HG02759 (cell line): ENCODE measurements at regions not wholly inside any gene's neighbourhood (a gene's known extent, or its start where the extent isn't known, plus 50 kb on each side); places are given as distances from the start of the nearest gene placed in this dataset.
"Not testable (repeated sequence)": the region's sequence is repeated elsewhere in the genome, so short reads cannot be mapped to it uniquely, and the experiment has no call there.

ENCODE experiments used
- ATAC-seq: cut with Tn5 transposase; IDR thresholded peaks from one replicate; pipeline ENCODE4 v1.9.1; 2021; ENCODE audit warnings: mild to moderate bottlenecking, moderate library complexity; ENCODE audit not compliant: unreplicated experiment

DNA sequence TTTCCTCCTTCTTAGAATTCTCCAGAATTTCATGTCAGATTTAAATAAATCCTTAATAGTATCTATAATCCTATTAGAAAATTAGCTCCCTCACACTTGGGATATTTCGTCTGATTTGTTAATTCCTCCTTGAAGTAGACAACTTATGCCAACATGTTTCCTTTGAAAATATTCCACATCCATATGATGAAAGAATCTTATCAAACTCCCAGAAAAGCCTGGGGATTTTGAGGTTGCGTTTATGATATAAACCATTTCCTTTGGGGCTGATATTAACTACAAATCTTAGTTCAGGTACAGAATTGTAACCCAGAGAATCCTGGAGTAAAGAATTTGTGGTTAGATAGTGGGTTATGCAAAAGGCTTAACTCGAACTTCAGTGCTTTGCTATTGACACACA lies 2373.8 kb upstream of the ACO1 start:
- no peak for ATAC-seq

DNA sequence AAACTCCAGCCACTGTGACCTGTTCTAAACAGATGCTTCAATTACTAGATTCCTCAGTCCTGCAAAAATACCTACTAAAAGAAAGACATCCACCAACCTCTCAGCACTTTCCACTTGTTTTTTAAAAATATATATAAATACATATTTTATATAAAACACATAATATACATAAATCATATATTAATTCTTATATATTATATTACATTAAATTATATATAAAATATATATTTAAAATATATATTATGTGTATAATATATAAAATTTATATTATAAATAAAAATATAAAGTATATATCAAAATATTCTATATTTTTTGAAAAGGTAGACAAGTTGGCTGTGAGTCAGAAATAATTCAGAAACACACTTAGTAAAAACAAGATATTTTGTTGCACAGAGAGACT lies 2371.8 kb upstream of the ACO1 start:
- ATAC-seq, result no peak

DNA sequence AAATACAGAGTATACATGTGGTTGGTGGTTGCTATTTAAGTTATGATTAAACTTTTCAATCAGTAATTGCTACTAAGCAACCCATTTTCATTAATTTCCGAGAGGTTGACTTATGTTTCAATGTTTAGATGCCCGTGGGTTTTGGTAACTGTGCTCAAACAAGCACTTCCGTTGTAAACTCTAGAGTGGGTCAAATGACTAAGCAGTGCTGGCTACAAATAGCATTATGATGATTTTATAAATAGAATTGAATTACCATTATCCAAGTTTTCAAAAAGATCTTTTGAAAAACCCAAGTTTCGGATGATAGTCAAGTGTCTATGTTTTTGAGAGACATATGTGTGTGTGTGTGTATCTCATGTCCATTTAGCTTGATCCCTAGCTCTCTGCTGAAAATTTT lies 2369.4 kb upstream of the ACO1 start:
- ATAC-seq, result no peak

DNA sequence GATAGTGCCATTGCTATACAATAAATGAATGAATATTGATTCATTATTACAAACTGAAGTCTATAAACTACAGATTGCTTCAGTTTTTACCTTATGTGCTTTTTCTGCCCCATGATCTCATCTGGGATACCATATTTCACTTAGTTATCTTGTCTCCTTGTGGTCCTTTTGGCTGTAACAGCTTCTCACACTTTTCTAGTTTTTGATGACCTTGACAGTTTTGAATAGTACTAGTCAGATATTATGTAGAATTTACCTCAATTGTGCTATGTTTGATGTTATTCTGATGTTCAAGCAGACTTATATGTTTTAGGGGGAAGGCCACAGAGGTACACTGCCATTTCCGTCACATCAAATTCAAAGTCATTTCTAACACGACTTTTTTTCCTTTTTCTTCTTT lies 2364.3 kb upstream of the ACO1 start:
- ATAC-seq, result no peak

DNA sequence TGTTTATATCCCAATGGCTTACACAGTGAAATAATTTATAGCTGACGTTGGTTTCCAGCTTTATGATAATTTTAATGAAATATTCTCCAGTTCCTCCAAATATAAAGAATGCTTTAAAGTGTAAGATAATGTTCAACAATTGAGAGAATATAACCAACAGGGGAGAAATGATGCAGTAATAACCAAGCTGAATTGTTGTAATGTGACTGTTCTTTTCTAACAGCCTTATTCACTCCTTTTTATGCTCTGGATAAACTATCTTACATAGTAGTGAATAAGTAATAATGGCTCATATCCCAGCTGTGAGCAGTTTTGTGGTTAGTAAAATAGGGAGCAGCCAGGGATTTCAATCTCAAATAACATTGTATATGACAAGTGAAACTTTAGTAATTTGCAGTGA lies 2348.7 kb upstream of the ACO1 start:
- no peak for ATAC-seq

DNA sequence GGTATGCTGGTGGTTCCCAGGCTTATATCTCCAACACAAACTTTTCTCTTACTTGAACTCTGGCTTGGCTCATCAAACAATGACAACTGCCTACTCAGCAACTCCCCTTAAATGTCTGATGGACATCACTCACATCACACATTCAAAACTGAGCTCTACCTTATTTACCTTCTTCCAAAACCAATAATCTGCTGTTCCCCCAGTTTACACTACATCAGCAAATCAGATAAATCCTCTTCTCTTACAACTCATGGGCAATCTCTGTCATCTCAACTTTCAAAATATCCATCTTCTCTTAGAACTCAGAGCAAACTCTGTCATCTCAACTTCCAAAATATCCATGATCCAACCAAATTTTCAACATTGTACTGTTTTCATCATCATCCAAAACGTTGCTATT lies 2347.9 kb upstream of the ACO1 start:
- ATAC-seq, result no peak

DNA sequence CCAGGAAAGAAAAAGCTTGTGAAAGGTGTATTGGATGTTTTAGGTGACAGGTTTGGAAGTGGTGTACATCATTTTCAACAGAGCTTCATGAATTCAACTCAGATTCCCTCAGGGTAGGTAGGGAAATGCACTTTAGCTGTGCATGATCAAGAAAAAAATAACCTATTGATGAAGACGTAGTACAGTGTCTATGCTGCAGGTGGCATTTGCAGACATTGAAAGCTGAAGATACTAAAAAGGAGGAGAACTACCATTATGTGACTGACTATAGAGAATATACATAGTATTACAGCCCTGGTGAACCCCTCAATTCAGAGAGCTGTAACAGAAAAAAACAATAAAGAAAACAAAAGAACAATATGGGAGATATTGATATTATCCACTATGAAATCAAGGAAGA lies 2344.7 kb upstream of the ACO1 start:
- no peak for ATAC-seq

DNA sequence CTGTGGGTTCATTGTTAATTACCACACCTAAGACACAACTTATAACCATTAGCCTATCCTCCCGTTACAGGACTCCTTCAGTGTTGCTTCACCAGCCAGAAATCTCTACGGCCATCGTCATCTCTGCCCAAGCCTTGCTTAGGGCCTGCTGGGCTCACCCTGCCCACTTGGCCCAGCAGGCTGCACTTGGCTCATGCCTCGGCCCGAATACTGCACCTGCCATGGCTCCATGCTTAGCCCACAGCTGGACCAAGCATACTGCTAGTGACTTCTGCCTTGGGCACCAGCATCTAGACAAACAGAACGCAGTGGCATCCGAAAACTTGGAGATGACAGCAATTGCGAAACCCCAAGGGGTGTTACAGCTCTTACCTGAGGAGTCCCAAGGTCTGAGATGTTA lies 2336.0 kb upstream of the ACO1 start:
- ATAC-seq, result no peak

DNA sequence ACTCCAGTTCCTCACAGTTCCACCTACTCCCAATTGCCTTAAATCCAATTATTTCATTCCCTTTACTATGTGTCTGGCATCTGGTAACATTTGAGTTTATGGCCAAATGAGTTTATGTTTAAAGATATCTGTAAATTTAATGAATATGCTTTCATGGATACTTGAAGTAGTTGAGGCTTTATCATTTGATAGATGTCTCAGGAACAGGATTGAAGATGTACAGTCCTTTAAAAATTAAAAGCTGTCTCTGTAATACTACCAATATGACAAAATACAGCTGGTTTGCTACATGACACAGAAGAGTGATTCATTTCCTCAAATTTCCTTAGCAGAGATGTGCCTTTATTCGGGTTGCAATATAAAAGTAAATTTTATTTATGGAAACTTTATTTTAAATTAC lies 2326.0 kb upstream of the ACO1 start:
- no peak for ATAC-seq

DNA sequence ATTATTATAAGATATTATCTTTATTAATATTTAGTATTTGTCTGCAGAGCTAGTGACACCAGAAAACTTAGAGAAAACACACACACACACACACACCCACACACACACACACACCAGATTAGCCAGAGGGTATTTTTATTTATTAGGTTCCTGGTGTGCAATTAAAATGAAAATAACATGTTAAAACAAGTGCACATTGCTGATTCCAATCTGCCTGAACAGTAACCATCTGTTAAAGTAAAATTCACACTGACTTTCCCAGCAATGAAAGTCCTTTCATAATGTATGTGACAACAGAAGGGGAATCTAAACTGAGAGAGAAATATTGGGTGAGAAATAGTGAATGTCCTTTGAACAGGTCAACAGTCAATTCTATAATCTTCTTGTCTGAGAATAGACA lies 2323.5 kb upstream of the ACO1 start:
- no peak for ATAC-seq

DNA sequence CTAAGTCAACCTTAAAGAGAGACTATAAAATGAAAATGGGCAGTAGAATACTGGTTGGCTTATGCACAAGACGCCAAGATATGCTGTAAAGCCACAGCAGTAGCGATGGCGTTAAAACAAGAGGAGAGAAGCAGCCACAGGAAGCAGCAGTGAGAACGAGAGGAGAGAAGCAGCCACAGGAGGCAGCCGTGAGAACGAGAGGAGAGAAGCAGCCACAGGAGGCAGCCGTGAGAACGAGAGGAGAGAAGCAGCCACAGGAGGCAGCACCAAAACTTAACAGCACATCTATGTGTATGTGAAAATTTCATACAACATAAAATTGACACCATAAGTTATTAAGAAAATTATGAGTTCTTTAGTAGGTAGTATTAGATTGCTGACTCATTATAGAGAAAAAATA lies 2318.6 kb upstream of the ACO1 start:
- ATAC-seq, result no peak

DNA sequence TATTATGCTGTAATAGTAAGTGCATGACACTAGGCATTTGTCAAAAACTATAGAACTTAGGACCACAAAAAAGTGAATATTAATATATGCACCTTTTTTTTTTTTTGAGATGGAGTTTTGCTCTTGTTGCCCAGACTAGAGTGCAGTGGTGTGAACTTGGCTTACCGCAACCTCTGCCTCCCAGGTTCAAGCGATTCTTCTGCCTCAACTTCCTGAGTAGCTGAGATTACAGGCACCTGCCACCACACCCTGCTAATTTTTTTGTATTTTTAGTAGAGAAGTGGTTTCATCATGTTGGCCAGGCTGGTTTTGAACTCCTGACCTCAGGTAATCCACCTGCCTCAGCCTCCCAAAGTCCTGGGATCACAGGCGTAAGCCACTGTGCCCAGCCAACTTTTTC lies 2315.2 kb upstream of the ACO1 start:
- ATAC-seq, result not testable (repeated sequence)

DNA sequence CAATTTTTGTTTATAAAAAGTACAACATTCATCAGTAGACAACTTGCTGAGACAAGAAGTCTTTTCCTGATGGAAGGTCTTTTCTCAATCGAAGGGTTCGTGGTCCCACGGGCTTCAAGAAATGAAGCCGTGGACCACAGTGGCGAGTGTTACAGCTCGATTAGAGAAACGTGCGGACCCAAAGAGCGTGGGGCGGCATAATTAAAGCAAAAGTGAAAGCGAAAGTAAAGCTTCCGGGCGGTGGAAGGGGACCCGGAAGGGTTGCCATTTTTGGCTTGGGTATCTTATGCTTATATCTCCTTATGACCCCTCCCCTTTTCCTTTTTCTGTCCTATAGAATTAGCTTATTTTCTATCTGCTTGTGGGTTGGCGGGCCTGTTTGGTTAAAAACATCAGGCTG lies 2309.4 kb upstream of the ACO1 start:
- no peak for ATAC-seq

DNA sequence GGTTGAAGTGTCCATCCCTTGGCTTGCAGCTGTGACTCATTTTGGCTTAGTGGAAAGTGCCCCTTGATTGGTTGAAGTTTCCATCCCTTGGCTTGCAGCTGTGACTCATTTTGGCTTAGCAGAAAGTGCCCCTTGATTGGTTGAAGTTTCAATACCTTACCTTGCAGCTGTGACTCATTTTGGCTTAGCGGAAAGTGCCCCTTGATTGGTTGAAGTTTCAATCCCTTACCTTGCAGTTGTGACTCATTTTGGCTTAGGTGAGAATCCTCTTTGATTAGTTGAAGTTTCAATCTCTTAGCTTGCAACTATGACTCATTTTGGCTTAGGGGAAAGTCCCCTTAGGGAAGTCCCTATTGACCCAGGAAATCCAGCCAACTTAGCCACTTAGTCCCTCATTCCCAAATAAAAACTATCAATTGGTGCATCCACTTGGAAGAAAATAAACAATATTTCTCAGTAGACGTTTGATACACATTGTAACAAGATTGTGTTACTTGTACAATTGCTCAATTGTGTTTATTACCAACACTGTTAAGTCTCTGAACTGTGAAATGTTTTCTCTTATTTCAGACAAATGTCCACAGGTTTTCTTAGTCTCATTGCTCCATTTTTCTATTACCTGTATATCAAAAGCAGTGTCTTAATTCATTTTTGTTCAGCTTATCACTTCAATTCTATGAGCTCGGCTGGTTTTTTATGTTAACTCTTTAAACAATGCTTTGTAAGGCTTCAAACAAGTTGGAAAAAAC lies 2308.8 kb upstream of the ACO1 start:
- ATAC-seq, result peak; percentile 84

DNA sequence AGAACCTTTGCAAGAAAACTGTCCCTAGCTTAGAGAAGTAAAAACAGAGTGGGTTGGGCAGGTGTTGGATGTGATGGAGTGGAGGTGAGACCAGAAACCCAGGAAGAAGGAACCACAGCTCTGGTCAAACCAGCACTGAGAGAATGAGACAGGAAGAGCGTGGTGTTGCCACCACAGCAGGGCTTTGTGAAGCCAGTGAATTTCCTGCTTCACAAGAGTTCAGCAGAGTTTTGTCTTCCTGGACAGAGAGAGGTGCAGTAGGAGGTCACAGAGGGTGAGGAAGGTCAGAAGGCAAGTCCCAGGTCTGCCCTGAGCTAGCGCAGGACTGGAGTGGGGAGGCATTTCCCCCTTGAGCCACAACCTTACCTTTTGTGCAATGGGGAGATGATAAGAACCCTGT lies 2306.2 kb upstream of the ACO1 start:
- ATAC-seq, result no peak

DNA sequence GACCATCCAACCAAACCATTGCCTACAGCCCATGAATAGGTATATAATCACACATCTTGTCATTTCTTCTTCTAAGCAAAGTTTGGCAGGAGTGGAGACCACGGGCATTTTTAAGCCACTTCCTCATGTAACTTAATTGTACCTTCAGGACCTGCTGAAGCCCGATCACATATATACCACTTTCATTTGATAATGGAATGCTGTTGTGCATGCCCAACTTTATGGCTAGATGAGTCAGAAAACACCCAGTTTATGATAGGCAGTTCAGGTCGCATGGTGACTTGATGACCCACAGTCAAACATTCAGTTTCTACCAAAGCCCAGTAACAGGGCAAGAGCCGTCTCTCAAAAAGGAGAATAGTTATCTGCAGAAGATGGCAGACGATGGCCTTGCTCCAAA lies 2295.0 kb upstream of the ACO1 start:
- no peak for ATAC-seq

DNA sequence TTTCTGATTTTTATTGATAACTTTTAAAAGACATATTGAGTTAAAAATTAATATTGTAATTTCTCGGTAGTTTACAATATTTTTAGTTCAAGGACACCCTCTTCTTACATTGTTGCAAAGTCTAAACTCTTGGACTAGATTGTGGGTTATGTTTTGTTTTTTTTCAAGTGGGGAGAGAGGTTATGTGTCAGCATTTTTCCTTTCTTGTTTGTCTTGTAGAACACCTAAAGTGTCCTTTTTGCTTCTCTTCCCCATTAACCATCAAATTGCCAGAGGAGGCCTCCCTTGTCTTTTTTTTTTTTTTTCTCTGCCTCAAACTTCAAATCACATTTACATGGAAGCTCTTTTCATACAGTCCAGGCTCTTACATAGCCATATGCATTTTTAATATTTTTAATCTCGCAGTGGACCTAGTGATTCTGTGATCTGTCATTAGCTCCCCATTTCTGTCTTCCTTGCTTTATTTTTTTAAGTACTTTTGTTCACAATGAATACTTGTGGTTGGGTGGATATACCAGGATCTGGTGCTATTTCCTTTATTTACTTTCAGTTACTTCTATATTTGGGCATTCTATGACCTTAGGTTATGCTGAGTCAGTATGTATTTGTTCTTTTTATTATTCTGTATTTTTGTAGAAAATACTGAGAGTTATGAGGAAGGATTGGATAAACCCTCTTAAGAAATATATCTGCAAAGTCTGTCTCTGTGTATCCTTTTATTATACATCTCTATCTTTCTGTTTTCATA lies 2280.6 kb upstream of the ACO1 start:
- no peak for ATAC-seq

DNA sequence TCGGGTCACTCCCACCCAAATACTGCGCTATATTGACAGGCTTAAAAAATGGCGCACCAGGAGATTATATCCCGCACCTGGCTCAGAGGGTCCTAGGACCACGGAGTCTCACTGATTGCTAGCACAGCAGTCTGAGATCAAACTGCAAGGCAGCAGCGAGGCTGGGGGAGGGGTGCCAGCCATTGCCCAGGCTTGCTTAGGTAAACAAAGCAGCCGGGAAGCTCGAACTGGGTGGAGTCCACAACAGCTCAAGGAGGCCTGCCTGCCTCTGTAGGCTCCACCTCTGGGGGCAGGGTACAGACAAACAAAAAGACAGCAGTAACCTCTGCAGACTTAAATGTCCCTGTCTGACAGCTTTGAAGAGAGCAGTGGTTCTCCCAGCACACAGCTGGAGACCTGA lies 2277.3 kb upstream of the ACO1 start:
- ATAC-seq, result not testable (repeated sequence)

DNA sequence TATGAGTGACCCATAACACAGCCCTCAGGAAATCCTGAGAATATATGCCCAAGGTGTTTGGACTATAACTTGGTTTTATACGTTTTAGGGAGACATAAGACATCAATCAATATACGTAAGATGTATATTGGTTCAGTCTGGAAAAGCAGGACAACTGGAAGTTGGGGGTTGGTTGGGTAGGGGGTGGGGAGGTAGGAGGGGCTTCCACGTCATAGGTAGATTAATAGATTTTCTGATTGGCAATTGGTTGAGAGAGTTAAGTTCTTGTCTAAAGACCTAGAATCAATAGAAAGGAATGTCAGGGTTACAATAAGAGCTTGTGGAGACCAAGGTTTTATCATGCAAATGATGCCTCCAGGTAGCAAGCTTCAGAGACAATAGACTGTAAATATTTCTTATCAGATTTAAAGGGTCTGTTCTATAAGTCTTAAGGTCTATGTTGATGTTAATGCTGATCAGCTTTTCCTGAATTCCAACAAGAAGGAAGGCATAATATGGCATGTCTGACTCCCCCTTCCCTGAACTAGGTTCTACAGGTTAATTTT lies 2267.7 kb upstream of the ACO1 start:
- no peak for ATAC-seq

DNA sequence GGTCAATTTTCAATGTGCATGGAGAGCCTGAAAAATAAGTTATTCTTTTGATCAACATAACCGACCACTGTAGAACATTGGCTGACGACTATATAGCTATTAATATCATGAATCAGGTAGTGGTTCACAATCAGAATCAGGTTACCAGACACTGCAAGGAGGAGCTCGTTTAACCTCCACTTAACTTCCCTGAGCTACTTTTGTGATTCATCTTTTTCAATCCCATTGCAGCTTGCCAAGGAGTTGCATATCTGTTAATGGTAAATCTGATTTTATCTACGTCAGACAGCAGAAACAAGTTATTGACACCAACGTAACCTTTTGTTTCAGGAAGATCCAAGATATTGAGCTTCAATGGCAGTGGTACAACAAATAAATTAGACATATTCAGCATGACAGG lies 2263.8 kb upstream of the ACO1 start:
- no peak for ATAC-seq

DNA sequence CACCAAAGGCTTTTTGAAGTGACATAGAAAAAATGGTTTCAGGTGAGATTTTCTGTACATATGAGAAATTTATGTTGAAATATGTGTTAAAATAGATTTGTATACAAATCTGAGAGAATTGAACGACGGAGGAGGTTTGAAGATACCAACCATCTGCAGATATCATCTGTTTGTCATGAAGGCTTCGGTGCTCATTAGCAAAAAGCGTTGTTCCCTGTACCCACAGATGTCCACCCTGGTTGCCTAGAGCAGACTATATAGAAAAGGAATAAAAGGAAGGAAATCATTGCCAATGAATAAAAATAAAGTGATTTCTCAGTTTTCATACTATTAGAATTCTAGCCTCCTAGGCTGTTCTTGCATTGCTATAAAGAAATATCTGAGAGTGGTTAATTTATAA lies 2262.8 kb upstream of the ACO1 start:
- ATAC-seq, result no peak

DNA sequence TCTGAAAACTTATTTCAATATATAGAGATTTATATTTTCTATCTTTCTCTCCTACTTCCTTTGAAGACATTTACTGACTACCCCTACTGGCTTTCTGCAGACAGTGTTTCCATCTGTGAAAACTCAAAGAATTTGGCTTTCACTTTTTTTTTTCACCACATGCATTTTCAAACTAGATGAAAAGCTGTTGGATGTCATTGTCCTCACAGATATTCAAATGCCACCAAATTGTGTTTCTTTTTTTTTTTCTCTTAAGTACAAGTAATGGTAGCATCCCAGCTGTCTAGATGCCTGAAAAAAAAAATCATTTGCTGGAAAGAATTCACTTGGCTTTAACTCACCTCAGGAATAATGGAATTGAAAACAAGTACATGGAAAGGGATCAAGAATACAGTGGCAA lies 2258.6 kb upstream of the ACO1 start:
- no peak for ATAC-seq
